K562 (cell line): ENCODE measurements at regions not wholly inside any gene's neighbourhood (a gene's known extent, or its start where the extent isn't known, plus 50 kb on each side); places are given as distances from the start of the nearest gene placed in this dataset.

Experiments used
- ATAC-seq: fragments of 200-7000 bp; cut with Tn5 transposase; 3 replicates; pipeline ENCODE4 v1.9.1; 2020; ENCODE audit warnings: moderate library complexity
- BruUV-seq: library from RNA; stranded (reverse); fragments of 400-500 nt; replicated peaks from 2 replicates; lab custom pipeline; 2021; lab: Mats Ljungman, UMichigan
- CTCF ChIA-PET: fragments of 300-600 bp; formaldehyde crosslinking; extraction: SDS; loops from one replicate; lab custom pipeline; 2021; ENCODE audit warnings: low intra/inter-chr PET ratio; lab: Yijun Ruan, JAX
- POLR2A ChIA-PET: fragments of 300-600, 350-650 bp; sonication (Branson Sonifier 250); formaldehyde crosslinking; extraction: SDS; loops from one replicate; lab custom pipeline; 2021; ENCODE audit warnings: antibody characterized with exemption, inconsistent platforms; lab: Yijun Ruan, JAX
- DNase-seq, 4 experiments: peaks; one replicate each; pipeline versions ENCODE4 v3.0.0 to v3.0.0-alpha.2; 2011 to 2018; ENCODE audit warnings: low spot score in 3 of 4, mixed read lengths in 3 of 4; ENCODE audit errors: extremely low read depth in 1 of 4
- FAIRE-seq: peaks from 2 replicates; lab custom pipeline; 2011; peaks lifted over from hg19 to GRCh38; lab: Jason Lieb, UNC
- H2AFZ ChIP-seq: 2 replicates; pipeline ENCODE4 v1.6.0; 2011; ENCODE audit warnings: low read depth, low read length, control low read depth, inconsistent platforms
- H3K27ac ChIP-seq: fragments of 200-600 bp; 3 replicates; pipeline ENCODE4 v1.8.0; 2011; ENCODE audit warnings: low read depth, mild to moderate bottlenecking, control low read depth, inconsistent platforms, low read length, moderate library complexity, mixed read lengths; ENCODE audit errors: extremely low read depth
- H3K27me3 ChIP-seq, 2 experiments: fragments of 300-600 bp in 1 of 2; 2 replicates in 1 of 2; 3 replicates in 1 of 2; pipeline versions ENCODE4 v1.6.0 to v1.8.0; 2011; ENCODE audit warnings: inconsistent platforms in 2 of 2, low read length in 2 of 2, mild to moderate bottlenecking in 1 of 2, mixed read lengths in 1 of 2, moderate library complexity in 1 of 2; ENCODE audit not compliant: control insufficient read depth in 2 of 2, insufficient read depth in 2 of 2
- H3K36me3 ChIP-seq: fragments of 300-600 bp; 3 replicates; pipeline ENCODE4 v1.8.0; 2011; ENCODE audit warnings: mild to moderate bottlenecking, low read length, inconsistent platforms; ENCODE audit not compliant: control insufficient read depth, insufficient read depth
- H3K4me1 ChIP-seq, 2 experiments: fragments of 200-600 bp in 1 of 2; replicated peaks in 1 of 2; 2 replicates in 1 of 2; 3 replicates in 1 of 2; pipeline versions ENCODE4 v1.5.1 to v1.8.0; 2011; ENCODE audit warnings: inconsistent platforms in 2 of 2, low read length in 2 of 2, mild to moderate bottlenecking in 1 of 2, mixed read lengths in 1 of 2, moderate library complexity in 1 of 2; ENCODE audit not compliant: control insufficient read depth in 2 of 2, insufficient read depth in 2 of 2
- H3K4me2 ChIP-seq: 2 replicates; pipeline ENCODE4 v1.6.1; 2011; ENCODE audit warnings: low read length, control low read depth, inconsistent platforms, mixed read lengths; ENCODE audit not compliant: insufficient read depth
- H3K4me3 ChIP-seq: fragments of 200-600 bp; sonication (generic), shearing (Covaris generic); 2 replicates; pipeline ENCODE4 v1.5.1; 2016; ENCODE audit warnings: control low read depth, inconsistent platforms
- H3K79me2 ChIP-seq: fragments of 200-600 bp; 3 replicates; pipeline ENCODE4 v1.8.0; 2011; ENCODE audit warnings: low read length, inconsistent platforms; ENCODE audit not compliant: control insufficient read depth, insufficient read depth
- H3K9ac ChIP-seq, 2 experiments: 2 replicates each; pipeline versions ENCODE4 v1.6.0 to v1.6.1; 2011; ENCODE audit warnings: low read depth in 2 of 2, low read length in 2 of 2, control low read depth in 1 of 2, inconsistent platforms in 1 of 2, mild to moderate bottlenecking in 1 of 2, mixed read lengths in 1 of 2; ENCODE audit not compliant: insufficient read depth in 1 of 2
- H3K9me1 ChIP-seq: one replicate; pipeline ENCODE4 v1.6.0; 2011; ENCODE audit warnings: inconsistent platforms, mild to moderate bottlenecking, low read length, moderate library complexity; ENCODE audit not compliant: control insufficient read depth, insufficient read depth
- H3K9me3 ChIP-seq: replicated peaks from 2 replicates; pipeline ENCODE4 v1.5.1; 2011; ENCODE audit warnings: low read depth, low read length, inconsistent platforms; ENCODE audit not compliant: control insufficient read depth, insufficient read depth
- H4K20me1 ChIP-seq: replicated peaks from 2 replicates; pipeline ENCODE4 v1.6.1; 2011; ENCODE audit warnings: low read length, inconsistent platforms, mixed read lengths; ENCODE audit not compliant: control insufficient read depth, insufficient read depth
- FOXK2 ChIP-seq, 2 experiments: fragments of 450-650 bp; IDR thresholded peaks in 1 of 2; conservative IDR thresholded peaks in 1 of 2; 2 replicates each; pipeline ENCODE4 v1.6.1; 2016; ENCODE audit warnings: low read depth in 2 of 2, mild to moderate bottlenecking in 1 of 2
- GTF2A2 ChIP-seq: IDR thresholded peaks from 2 replicates; pipeline ENCODE4 v1.6.1; 2016; ENCODE audit warnings: mild to moderate bottlenecking, missing genetic modification characterization, missing compliant biosample characterization
- HNRNPK ChIP-seq: fragments of 200-400 bp; formaldehyde crosslinking; IDR thresholded peaks from one replicate; pipeline ENCODE4 v1.6.1; 2018; ENCODE audit warnings: mild to moderate bottlenecking, low read depth, low read length; ENCODE audit not compliant: poor library complexity, severe bottlenecking
- MCM7 ChIP-seq, 2 experiments: fragments of 450-650 bp; IDR thresholded peaks; 2 replicates each; pipeline ENCODE4 v1.6.1; 2016 to 2018
- MLX ChIP-seq, 2 experiments: fragments of 450-650 bp in 1 of 2; sonication (generic) in 1 of 2; formaldehyde crosslinking; conservative IDR thresholded peaks; 2 replicates each; pipeline versions ENCODE4 v1.4.0 to v1.8.1; 2020 to 2022; ENCODE audit warnings: mild to moderate bottlenecking in 1 of 2, missing genetic modification reagents in 1 of 2
- NCOA6 ChIP-seq: fragments of 450-650 bp; IDR thresholded peaks from 2 replicates; pipeline ENCODE4 v1.6.1; 2017; ENCODE audit warnings: mild to moderate bottlenecking
- RFX5 ChIP-seq: IDR thresholded peaks from 2 replicates; pipeline ENCODE4 v1.6.1; 2011; ENCODE audit warnings: low read depth, mild to moderate bottlenecking, improper control_type of control experiment, low read length
- SREBF2 ChIP-seq: sonication (generic); formaldehyde crosslinking; IDR thresholded peaks from 2 replicates; pipeline ENCODE4 v1.4.0; 2020; ENCODE audit warnings: mild to moderate bottlenecking, missing genetic modification reagents
- TAL1 ChIP-seq: fragments of 450-650 bp; IDR thresholded peaks from 2 replicates; pipeline ENCODE4 v1.6.1; 2016; ENCODE audit warnings: mild to moderate bottlenecking
- THRA ChIP-seq: fragments of 450-650 bp; IDR thresholded peaks from 2 replicates; pipeline ENCODE4 v1.6.1; 2017; ENCODE audit warnings: mild to moderate bottlenecking, moderate library complexity
- ZNF143 ChIP-seq: sonication (generic); formaldehyde crosslinking; IDR thresholded peaks from 2 replicates; pipeline ENCODE4 v1.9.0; 2022; ENCODE audit warnings: mild to moderate bottlenecking, missing genetic modification reagents
- ZNF263 ChIP-seq: sonication (generic); formaldehyde crosslinking; IDR thresholded peaks from 2 replicates; pipeline ENCODE4 v1.8.0; 2022; ENCODE audit warnings: mild to moderate bottlenecking, missing genetic modification reagents, borderline replicate concordance
- ZNF347 ChIP-seq: fragments of 450-650 bp; formaldehyde crosslinking; IDR thresholded peaks from 2 replicates; pipeline ENCODE4 v1.4.0; 2020; ENCODE audit warnings: low read depth, mild to moderate bottlenecking, moderate library complexity
- ZNF609 ChIP-seq: sonication (generic); formaldehyde crosslinking; IDR thresholded peaks from 2 replicates; pipeline ENCODE4 v1.8.1; 2023; ENCODE audit warnings: missing genetic modification reagents, mild to moderate bottlenecking, borderline replicate concordance
- WGBS: fragments of 100-300 bp; shearing (Covaris generic); methylation state at CpG from one replicate; pipeline ENCODE4 v1.1.6; 2016; ENCODE audit warnings: low coverage, mixed read lengths; ENCODE audit not compliant: insufficient coverage; ENCODE audit errors: missing lambda C conversion rate; 5-methylcytosine and 5-hydroxymethylcytosine counted together
- in situ Hi-C: fragments of 300-500 bp; cut with MboI; formaldehyde crosslinking; loops from 4 replicates; pipeline ENCODE4 v1.15.0; 2018; ENCODE audit warnings: inconsistent platforms, mixed read lengths
- intact Hi-C: fragments of 100-400 bp; cut with micrococcal nuclease; formaldehyde crosslinking; loops from 2 replicates; pipeline ENCODE4 v1.14.2; 2022

- in situ Hi-C loops (no loop called here), intact Hi-C loops (no loop called here)
- Histone ChIP-seq H3K79me2 (no peaks in the 10 kb centered on the region), H2AFZ (no peak overlapping the region), H3K9ac (no peak overlapping the region), H4K20me1 (no peaks in the 10 kb centered on the region), H3K4me2 (no peak overlapping the region), H3K27me3 (no peaks in the 10 kb centered on the region), H3K9me3 (no peaks in the 10 kb centered on the region), H3K9me1 (no peaks in the 10 kb centered on the region), H3K4me1 (no peaks in the 10 kb centered on the region), H3K4me3 (no peak overlapping the region), H3K27ac (no peak overlapping the region), H3K36me3 (no peaks in the 10 kb centered on the region)
- ChIA-PET CTCF (no interaction called here), POLR2A (no interaction called here)
- no peak for DNase-seq
- BruUV-seq, result no TSS peak
- ATAC-seq, result no peak
- 5% methylated on average over 2 of the region's 2 CpGs for WGBS
- FAIRE-seq, result no peak
- TF ChIP-seq MLX (CRISPR knock-in tag; conservative IDR thresholded peaks at IDR 0.05) (no peak), MCM7 (IDR thresholded peaks at IDR 0.05) (no peak), TAL1 (no peak), HNRNPK (no peak), NCOA6 (no peak), ZNF347 (CRISPR knock-in tag) (no peak), ZNF263 (CRISPR knock-in tag) (no peak), FOXK2 (conservative IDR thresholded peaks at IDR 0.05 in 1 of 2, IDR thresholded peaks at IDR 0.05 in 1 of 2; ENCODE audit: low read depth in 2 of 2) (no peak), RFX5 (no peak), ZNF143 (CRISPR knock-in tag) (no peak), ZNF609 (CRISPR knock-in tag) (no peak), THRA (no peak), GTF2A2 (no peak), SREBF2 (CRISPR knock-in tag) (no peak)
Observed at GRCh38 chr14:27065886-27066285, 468.1 kb upstream of the NOVA1 start.
